B cell (primary cell): ENCODE measurements at regions not wholly inside any gene's neighbourhood (a gene's known extent, or its start where the extent isn't known, plus 50 kb on each side); places are given as distances from the start of the nearest gene placed in this dataset.

Experiments used
- ATAC-seq: fragments of 200-7000 bp; cut with Tn5 transposase; one replicate; pipeline ENCODE4 v1.10.0; 2021; ENCODE audit warnings: low read depth, mild to moderate bottlenecking, moderate number of reproducible peaks, moderate library complexity
- CTCF ChIA-PET: fragments of 350-600 bp; sonication (Branson Sonifier 250); formaldehyde crosslinking; loops from one replicate; lab custom pipeline; 2021; ENCODE audit warnings: antibody characterized with exemption, inconsistent platforms; lab: Charles Lee
- POLR2A ChIA-PET: fragments of 350-600 bp; sonication (Branson Sonifier 250); formaldehyde crosslinking; loops from one replicate; lab custom pipeline; 2021; ENCODE audit warnings: antibody characterized with exemption; lab: Charles Lee
- DNase-seq: peaks from one replicate; pipeline ENCODE4 v3.0.0; 2013
- H2AFZ ChIP-seq: 2 replicates; pipeline ENCODE4 v1.6.1; 2012; ENCODE audit warnings: mild to moderate bottlenecking, low read depth, low read length; ENCODE audit not compliant: insufficient read depth, poor library complexity, severe bottlenecking
- H3K27ac ChIP-seq, 2 donors: 1 replicate in 1 of 2; 2 replicates in 1 of 2; pipeline ENCODE4 v1.5.1; 2012 to 2013; ENCODE audit warnings: low read length in 2 of 2, mild to moderate bottlenecking in 2 of 2, moderate library complexity in 1 of 2
- H3K27me3 ChIP-seq, 4 experiments: fragments of 200-600 bp in 1 of 4; sonication (generic) in 1 of 4; replicated peaks in 1 of 4; 1 replicate in 2 of 4; 2 replicates in 2 of 4; pipeline versions ENCODE4 v1.6.1 to v1.7.0; 2013 to 2016; ENCODE audit warnings: low read length in 3 of 4, mild to moderate bottlenecking in 2 of 4, mixed read lengths in 1 of 4, moderate library complexity in 1 of 4; ENCODE audit not compliant: insufficient read depth in 4 of 4, control insufficient read depth in 3 of 4; ENCODE audit errors: control extremely low read depth in 1 of 4
- H3K36me3 ChIP-seq, 2 experiments: replicated peaks in 1 of 2; 1 replicate in 1 of 2; 2 replicates in 1 of 2; pipeline versions ENCODE4 v1.6.1 to v1.7.1; 2013; ENCODE audit warnings: low read length in 1 of 2; ENCODE audit not compliant: insufficient read depth in 2 of 2, control insufficient read depth in 1 of 2; ENCODE audit errors: control extremely low read depth in 1 of 2, extremely low read depth in 1 of 2
- H3K4me1 ChIP-seq, 2 donors: fragments of 200-600 bp in 1 of 2; sonication (generic) in 1 of 2; 1 replicate in 1 of 2; 2 replicates in 1 of 2; pipeline versions ENCODE4 v1.5.1 to v1.6.1; 2013 to 2017; ENCODE audit warnings: low read length in 2 of 2; ENCODE audit not compliant: control insufficient read depth in 2 of 2, insufficient read depth in 2 of 2
- H3K4me2 ChIP-seq: replicated peaks from 2 replicates; pipeline ENCODE3; 2012; ENCODE audit warnings: mild to moderate bottlenecking, low read depth, low read length; ENCODE audit not compliant: poor library complexity, severe bottlenecking
- H3K4me3 ChIP-seq, 5 experiments: fragments of 200-600 bp in 1 of 5; sonication (generic) in 1 of 5; 1 replicate in 3 of 5; 2 replicates in 2 of 5; pipeline versions ENCODE4 v1.5.1 to v1.7.0; 2011 to 2016; ENCODE audit warnings: low read length in 4 of 5, mild to moderate bottlenecking in 4 of 5, low read depth in 2 of 5, control low read depth in 1 of 5, moderate library complexity in 1 of 5; ENCODE audit not compliant: insufficient read depth in 1 of 5; ENCODE audit errors: control extremely low read depth in 1 of 5, extremely low read depth in 1 of 5
- H3K79me2 ChIP-seq: fragments of 200-600 bp; sonication (generic); one replicate; pipeline ENCODE4 v1.6.0; 2016; ENCODE audit warnings: low read length; ENCODE audit not compliant: control insufficient read depth, insufficient read depth
- H3K9ac ChIP-seq: fragments of 200-600 bp; sonication (generic); 2 replicates; pipeline ENCODE4 v1.6.1; 2017; ENCODE audit warnings: mild to moderate bottlenecking, low read length, moderate library complexity
- H3K9me3 ChIP-seq, 3 donors: one replicate each; pipeline versions ENCODE4 v1.6.1 to v1.7.1; 2013; ENCODE audit warnings: low read length in 2 of 3; ENCODE audit not compliant: control insufficient read depth in 2 of 3, insufficient read depth in 1 of 3; ENCODE audit errors: control extremely low read depth in 1 of 3
- H4K20me1 ChIP-seq: 2 replicates; pipeline ENCODE4 v1.6.0; 2012; ENCODE audit warnings: mild to moderate bottlenecking, low read length; ENCODE audit not compliant: insufficient read depth, control insufficient read depth, poor library complexity, severe bottlenecking
- H3K27ac Mint-ChIP-seq: one replicate; pipeline ENCODE4 v1.8.0; 2021; ENCODE audit warnings: mixed read lengths
- H3K27me3 Mint-ChIP-seq: one replicate; pipeline ENCODE4 v1.8.0; 2021; ENCODE audit warnings: mixed read lengths
- H3K4me1 Mint-ChIP-seq: one replicate; pipeline ENCODE4 v1.8.0; 2021; ENCODE audit warnings: mixed read lengths
- H3K4me3 Mint-ChIP-seq: one replicate; pipeline ENCODE4 v1.8.0; 2021; ENCODE audit warnings: mixed read lengths
- H3K9me3 Mint-ChIP-seq: one replicate; pipeline ENCODE4 v1.8.0; 2022; ENCODE audit warnings: mixed read lengths; ENCODE audit not compliant: insufficient read depth
- EZH2 ChIP-seq: IDR thresholded peaks from 2 replicates; pipeline ENCODE4 v1.6.1; 2012; ENCODE audit warnings: borderline replicate concordance, low read depth, mild to moderate bottlenecking, moderate library complexity, low read length; ENCODE audit not compliant: insufficient read depth, poor library complexity, severe bottlenecking
- WGBS: methylation state at CpG from one replicate; pipeline ENCODE4 v1.1.5; 2013; ENCODE audit warnings: missing lambda C conversion rate; ENCODE audit not compliant: insufficient coverage; 5-methylcytosine and 5-hydroxymethylcytosine counted together
- intact Hi-C: fragments of 100-400 bp; cut with micrococcal nuclease; formaldehyde crosslinking; loops from one replicate; pipeline ENCODE4 v1.10.0; 2022
- TF ChIP-seq, protein P1 (sequence below): fragments of 200-600 bp; IDR thresholded peaks from one replicate; pipeline ENCODE4 v1.8.0; 2022; ENCODE audit warnings: antibody characterized with exemption, mild to moderate bottlenecking

DNA sequence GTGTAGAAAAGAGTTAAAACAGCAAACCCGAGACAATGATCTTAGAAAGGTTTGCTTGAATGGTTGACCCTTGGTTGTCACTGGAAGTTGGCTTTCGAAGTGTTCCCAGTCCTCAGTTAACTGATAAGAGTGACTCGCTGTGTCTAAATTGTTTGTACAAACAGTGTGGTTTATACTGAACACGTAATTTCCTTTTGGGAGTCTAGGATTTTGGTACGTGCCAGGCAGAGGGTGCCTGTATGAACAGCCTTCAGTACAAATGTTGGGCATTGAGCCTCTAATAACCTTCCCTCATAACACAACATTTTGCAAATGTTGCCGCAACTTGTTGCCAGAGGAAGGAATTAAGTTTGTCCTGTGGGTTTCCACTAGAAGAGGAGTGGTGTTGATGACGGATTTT is 95.8 kb upstream of the DPP10 start:
- H3K4me1 Mint-ChIP-seq = no peaks in the 10 kb centered on the region
- no peak overlapping the region for H3K9ac ChIP-seq
- H2AFZ ChIP-seq = no peak overlapping the region
- H3K4me3 Mint-ChIP-seq = no peak overlapping the region
- TF ChIP-seq EZH2 = no peak
- TF ChIP-seq, protein P1, sequence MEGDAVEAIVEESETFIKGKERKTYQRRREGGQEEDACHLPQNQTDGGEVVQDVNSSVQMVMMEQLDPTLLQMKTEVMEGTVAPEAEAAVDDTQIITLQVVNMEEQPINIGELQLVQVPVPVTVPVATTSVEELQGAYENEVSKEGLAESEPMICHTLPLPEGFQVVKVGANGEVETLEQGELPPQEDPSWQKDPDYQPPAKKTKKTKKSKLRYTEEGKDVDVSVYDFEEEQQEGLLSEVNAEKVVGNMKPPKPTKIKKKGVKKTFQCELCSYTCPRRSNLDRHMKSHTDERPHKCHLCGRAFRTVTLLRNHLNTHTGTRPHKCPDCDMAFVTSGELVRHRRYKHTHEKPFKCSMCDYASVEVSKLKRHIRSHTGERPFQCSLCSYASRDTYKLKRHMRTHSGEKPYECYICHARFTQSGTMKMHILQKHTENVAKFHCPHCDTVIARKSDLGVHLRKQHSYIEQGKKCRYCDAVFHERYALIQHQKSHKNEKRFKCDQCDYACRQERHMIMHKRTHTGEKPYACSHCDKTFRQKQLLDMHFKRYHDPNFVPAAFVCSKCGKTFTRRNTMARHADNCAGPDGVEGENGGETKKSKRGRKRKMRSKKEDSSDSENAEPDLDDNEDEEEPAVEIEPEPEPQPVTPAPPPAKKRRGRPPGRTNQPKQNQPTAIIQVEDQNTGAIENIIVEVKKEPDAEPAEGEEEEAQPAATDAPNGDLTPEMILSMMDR = no peak
- H3K4me1 ChIP-seq = no peaks in the 10 kb centered on the region
- no peak for ATAC-seq
- H3K9me3 ChIP-seq = peaks cover 0 to 3% (median 0%) of the 10 kb centered on the region in 3 donors
- peaks cover 0 to 2% (median 0%) of the 10 kb centered on the region in 4 experiments for H3K27me3 ChIP-seq
- POLR2A ChIA-PET = no interaction called here
- H3K27ac Mint-ChIP-seq = no peak overlapping the region
- no peaks in the 10 kb centered on the region for H3K9me3 Mint-ChIP-seq
- no peak overlapping the region for H3K4me2 ChIP-seq
- intact Hi-C loops = no loop called here
- H4K20me1 ChIP-seq = no peaks in the 10 kb centered on the region
- CTCF ChIA-PET = no interaction called here
- no peaks in the 10 kb centered on the region for H3K79me2 ChIP-seq
- no peaks in the 10 kb centered on the region for H3K36me3 ChIP-seq
- no peak overlapping the region for H3K27ac ChIP-seq
- DNase-seq = no peak
- WGBS = 58% methylated on average over 4 of the region's 7 CpGs
- H3K4me3 ChIP-seq = no peak overlapping the region
- H3K27me3 Mint-ChIP-seq = no peaks in the 10 kb centered on the region

DNA sequence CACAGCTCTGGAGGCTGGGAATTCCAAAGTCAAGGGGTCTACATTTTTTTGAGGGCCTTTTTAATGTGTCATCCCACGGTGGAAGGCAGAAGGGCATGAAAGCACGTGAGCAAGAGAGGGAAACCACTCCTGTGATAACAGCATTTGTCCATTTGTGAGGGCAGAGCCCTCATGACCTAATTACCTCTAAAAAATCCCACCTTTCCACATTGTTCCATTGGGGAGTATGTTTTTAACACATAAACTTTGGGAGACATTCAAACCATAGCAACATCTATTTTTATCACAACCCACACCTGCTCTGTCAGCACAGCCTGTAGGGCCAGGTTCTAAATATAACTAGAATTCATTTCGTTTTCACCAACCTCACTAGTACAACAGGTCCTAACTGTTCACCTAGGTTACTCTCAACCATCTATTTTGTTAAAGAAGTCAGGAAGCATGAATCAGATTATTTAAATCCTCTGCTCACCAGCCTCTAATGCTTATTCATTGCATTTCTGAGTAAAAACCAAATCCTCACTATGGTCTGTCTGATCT is 92.2 kb upstream of the DPP10 start:
- Histone ChIP-seq H3K9me3 (peaks cover 0 to 6% (median 0%) of the 10 kb centered on the region in 3 donors), H3K27ac (no peak overlapping the region), H2AFZ (no peak overlapping the region), H3K4me3 (no peak overlapping the region), H3K4me1 (no peaks in the 10 kb centered on the region), H3K9ac (no peak overlapping the region), H3K4me2 (no peak overlapping the region), H3K36me3 (no peaks in the 10 kb centered on the region), H3K79me2 (no peaks in the 10 kb centered on the region), H3K27me3 (peaks cover 0 to 2% (median 0%) of the 10 kb centered on the region in 4 experiments), H4K20me1 (no peaks in the 10 kb centered on the region)
- WGBS = 80% methylated on average over 1 of the region's 3 CpGs
- no peak for DNase-seq
- no peak overlapping the region for H3K4me3 Mint-ChIP-seq
- no peaks in the 10 kb centered on the region for H3K27me3 Mint-ChIP-seq
- ATAC-seq = no peak
- CTCF ChIA-PET = no interaction called here
- no peaks in the 10 kb centered on the region for H3K9me3 Mint-ChIP-seq
- no peaks in the 10 kb centered on the region for H3K4me1 Mint-ChIP-seq
- TF ChIP-seq, protein P1 = no peak
- TF ChIP-seq EZH2 = no peak
- POLR2A ChIA-PET = no interaction called here
- H3K27ac Mint-ChIP-seq = no peak overlapping the region
- intact Hi-C loops = no loop called here
